GM12874 (cell line): ENCODE measurements at regions not wholly inside any gene's neighbourhood (a gene's known extent, or its start where the extent isn't known, plus 50 kb on each side); places are given as distances from the start of the nearest gene placed in this dataset.

Source experiments
- CTCF ChIP-seq: IDR thresholded peaks from 2 replicates; pipeline ENCODE4 v1.5.1; 2011; ENCODE audit warnings: low read depth, mild to moderate bottlenecking, control low read depth, low read length, moderate library complexity; ENCODE audit not compliant: insufficient read depth

DNA sequence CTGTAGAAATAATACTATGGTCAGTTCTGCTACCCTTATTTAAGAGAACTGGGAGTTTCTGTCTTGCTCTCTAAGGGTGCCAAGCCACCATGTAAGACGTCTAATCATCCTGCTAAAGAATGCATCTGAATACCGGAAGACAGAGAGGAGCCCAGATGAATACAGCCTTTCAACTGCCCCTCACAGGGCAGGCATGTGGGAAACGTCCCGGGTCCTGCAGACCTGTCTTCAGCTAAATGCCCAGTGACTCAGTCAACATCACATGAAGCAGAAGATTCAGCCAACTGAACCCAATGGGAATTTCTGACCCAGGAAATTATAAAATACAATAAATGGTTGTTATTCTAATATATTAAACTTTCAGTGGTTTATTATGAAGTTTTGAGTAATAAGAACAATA, 2141.0 kb upstream of the AGA start:
- no peak for TF ChIP-seq CTCF

GRCh38 chr4:179584101-179584500, 2141.9 kb upstream of the AGA start:
- TF ChIP-seq CTCF: no peak

GRCh38 chr4:179585761-179586160, 2143.5 kb upstream of the AGA start:
- TF ChIP-seq CTCF: no peak

DNA sequence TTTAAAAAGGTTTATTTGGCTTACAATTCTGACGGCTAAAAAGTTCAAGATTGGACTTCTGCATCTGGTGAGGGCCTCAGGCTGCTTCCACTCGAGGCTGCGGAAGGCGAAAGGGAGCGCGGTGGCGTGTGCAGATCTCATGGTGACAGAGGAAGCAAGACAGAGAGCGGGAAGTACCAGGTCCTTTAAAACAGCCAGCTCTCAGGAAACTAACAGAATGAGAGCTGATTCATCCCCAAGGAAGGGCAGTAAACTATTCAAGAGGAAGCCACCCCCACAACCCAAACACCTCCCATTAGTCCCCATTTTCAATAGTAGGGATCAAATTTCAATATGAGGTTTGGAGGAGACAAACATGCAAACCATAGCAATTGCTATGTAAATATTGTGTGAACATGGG, 2144.2 kb upstream of the AGA start:
- TF ChIP-seq CTCF: no peak

DNA sequence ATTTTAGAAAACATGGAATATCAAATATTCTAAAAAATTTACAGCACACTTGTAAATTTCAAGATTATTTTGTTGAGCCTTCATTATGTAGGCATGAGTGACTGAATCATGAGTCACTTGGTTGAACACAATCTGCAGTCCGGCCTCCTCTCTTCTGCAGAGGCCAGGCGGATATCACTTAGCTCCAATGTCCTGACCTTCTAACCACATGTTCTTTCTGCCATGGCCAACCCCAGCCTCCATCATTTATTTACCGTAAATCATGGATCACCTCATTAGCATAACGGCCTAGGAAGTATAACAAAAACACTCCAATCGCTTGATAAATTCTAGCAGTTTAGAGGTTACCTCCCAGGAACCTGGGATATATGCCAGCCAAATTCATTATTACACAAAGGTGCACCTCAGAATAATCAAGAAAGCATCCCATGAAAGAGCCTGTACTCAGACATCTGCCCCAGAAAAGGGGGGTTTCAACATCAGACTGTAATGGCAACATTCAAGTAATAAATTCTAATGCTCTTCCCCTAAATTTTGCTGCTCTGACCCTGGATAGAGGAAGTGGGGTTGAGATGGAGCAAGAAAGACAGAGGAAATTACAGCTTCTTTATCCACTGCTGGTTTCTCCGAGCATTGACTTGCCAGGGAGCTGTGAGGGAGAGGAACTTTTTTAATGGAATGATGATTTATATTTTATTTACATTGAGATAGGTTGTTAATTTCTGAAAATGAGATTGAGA, 2153.6 kb upstream of the AGA start:
- no peak for TF ChIP-seq CTCF

GRCh38 chr4:179596621-179597020, 2154.4 kb upstream of the AGA start:
- TF ChIP-seq CTCF: no peak

- no peak for TF ChIP-seq CTCF
These were observed 2155.1 kb upstream of the AGA start for GRCh38 chr4:179597301-179597700.
